GM21367 (cell line): ENCODE measurements at regions not wholly inside any gene's neighbourhood (a gene's known extent, or its start where the extent isn't known, plus 50 kb on each side); places are given as distances from the start of the nearest gene placed in this dataset.

Source experiments
- ATAC-seq: cut with Tn5 transposase; IDR thresholded peaks from one replicate; pipeline ENCODE4 v1.9.1; 2021; ENCODE audit not compliant: unreplicated experiment

- ATAC-seq, result no peak
Measured at GRCh38 chr1:119298687-119299303, 69.8 kb upstream of the HAO2 start.

GRCh38 chr1:119302011-119302410, 66.6 kb upstream of the HAO2 start:
- no peak for ATAC-seq

DNA sequence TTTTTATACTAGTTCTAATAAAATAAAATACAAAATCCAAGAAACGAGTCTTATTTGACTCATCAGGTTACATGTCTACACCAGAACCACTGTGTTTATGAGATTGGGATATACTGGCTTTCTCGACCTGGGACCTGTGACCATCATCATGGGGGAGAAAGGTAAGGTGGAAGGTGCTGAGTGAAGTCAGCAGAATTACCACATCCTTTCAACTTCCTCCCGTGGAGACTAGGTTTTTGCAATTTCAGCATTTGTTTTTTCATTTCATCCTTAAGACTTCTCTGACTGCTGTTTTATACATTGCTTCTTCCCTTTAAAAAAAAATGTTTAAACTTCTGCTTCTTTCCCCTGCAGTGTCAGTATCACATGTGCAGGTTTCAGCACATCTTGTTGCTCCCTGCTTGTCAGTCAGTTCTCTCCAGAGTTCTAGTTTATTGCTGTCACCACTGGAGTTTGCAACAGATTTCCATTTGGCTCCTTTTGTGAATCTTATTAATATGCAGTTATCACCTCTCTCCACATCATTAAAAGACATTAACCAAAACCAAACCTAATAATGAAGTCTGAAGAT, 60.4 kb upstream of the HAO2 start:
- ATAC-seq, result no peak

GRCh38 chr1:119308806-119309205, 59.8 kb upstream of the HAO2 start:
- ATAC-seq, result no peak

GRCh38 chr1:119310301-119310700, 58.3 kb upstream of the HAO2 start:
- no peak for ATAC-seq

GRCh38 chr1:119312500-119312899, 56.1 kb upstream of the HAO2 start:
- no peak for ATAC-seq

DNA sequence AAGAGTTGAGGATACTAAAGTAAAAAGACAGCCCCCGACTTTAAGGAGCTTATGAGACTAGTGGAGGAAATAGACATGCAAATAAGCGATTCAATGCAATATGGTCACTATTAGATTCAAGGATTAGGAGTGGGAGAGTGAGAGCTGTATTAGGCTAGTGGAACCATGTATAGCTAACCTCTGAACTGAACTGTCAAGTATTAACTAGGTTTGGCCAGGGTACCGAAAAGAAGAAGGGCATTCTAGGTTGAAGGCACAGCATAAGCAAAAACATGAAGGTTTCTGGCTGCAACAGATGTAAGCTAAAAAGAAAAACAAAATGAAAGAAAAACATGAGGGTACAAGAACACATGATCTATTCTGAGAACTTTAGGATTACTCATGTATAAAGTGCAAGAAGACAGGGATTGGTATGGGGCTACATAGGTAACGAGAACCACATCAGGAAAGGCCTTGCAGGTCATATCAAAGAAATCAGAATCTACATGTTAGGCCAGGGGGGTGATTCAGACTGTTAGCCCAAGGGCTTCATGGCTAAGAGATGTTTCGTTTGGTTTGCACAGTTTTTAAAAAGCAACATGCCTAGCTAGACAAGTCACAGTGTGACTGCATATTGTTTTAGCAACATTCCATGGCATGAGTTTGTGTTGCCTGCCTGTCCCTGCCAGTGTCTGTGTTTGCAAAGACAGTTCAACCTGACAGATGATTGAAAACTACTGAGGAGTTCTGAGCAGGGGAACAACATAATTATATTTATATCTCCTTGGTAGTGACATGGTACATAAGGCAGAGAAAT, 54.4 kb upstream of the HAO2 start:
- no peak for ATAC-seq

GRCh38 chr1:119316870-119317416, 51.6 kb upstream of the HAO2 start:
- no peak for ATAC-seq

GRCh38 chr1:119318466-119319309, 49.9 kb upstream of the HAO2 start:
- ATAC-seq, result peak; percentile 45
